ENCODE measurements at regions not wholly inside any gene's neighbourhood (a gene's known extent, or its start where the extent isn't known, plus 50 kb on each side); places are given as distances from the start of the nearest gene placed in this dataset.

DNA sequence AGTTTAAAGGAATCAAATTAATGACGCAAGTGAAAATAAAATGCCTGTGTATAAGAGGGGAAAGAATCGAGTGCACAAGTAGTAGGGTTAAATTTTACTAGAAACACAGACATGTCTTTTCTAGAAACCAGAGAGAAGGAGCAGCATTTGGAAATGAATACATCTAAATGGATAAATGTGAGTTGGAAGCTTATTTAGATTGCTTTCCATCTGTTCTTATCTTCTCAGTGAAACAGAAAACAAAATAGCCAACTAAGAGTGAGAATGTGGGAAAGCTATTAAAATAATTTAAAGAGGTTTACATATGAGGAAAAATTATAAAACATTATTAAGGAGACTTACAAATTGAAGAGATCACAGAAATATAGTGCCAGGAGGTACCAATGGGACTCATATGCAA is 1818.9 kb upstream of the FLRT2 start:
- TF ChIP-seq, protein P1, sequence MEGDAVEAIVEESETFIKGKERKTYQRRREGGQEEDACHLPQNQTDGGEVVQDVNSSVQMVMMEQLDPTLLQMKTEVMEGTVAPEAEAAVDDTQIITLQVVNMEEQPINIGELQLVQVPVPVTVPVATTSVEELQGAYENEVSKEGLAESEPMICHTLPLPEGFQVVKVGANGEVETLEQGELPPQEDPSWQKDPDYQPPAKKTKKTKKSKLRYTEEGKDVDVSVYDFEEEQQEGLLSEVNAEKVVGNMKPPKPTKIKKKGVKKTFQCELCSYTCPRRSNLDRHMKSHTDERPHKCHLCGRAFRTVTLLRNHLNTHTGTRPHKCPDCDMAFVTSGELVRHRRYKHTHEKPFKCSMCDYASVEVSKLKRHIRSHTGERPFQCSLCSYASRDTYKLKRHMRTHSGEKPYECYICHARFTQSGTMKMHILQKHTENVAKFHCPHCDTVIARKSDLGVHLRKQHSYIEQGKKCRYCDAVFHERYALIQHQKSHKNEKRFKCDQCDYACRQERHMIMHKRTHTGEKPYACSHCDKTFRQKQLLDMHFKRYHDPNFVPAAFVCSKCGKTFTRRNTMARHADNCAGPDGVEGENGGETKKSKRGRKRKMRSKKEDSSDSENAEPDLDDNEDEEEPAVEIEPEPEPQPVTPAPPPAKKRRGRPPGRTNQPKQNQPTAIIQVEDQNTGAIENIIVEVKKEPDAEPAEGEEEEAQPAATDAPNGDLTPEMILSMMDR (IDR thresholded peaks at IDR 0.05; ENCODE audit: low read length): no peak
- no peak for TF ChIP-seq EZH2 (IDR thresholded peaks at IDR 0.05; ENCODE audit: borderline replicate concordance, low read length)
